Heart right ventricle (tissue), 16 donors: ENCODE measurements at regions not wholly inside any gene's neighbourhood (a gene's known extent, or its start where the extent isn't known, plus 50 kb on each side); places are given as distances from the start of the nearest gene placed in this dataset.
A peak's percentile ranks its signal among the peaks of the same experiment; 100 is the strongest.

Experiments
- ATAC-seq, 8 donors: fragments of 200-7000 bp; cut with Tn5 transposase; one replicate each; pipeline ENCODE4 v1.9.1; 2020; ENCODE audit warnings: mild to moderate bottlenecking in 8 of 8, moderate library complexity in 8 of 8, moderate number of reproducible peaks in 1 of 8
- DNase-seq, 2 donors: peaks; one replicate each; pipeline ENCODE4 v3.0.0-alpha.2; 2020
- H3K27ac ChIP-seq, 10 donors: fragments of 200-600 bp; sonication (generic) in 2 of 10; one replicate each; pipeline versions ENCODE4 v1.5.0 to v1.8.0; 2020 to 2022; ENCODE audit warnings: mild to moderate bottlenecking in 3 of 10
- H3K27me3 ChIP-seq, 7 donors: fragments of 200-600 bp; one replicate each; pipeline ENCODE4 v1.8.0; 2021 to 2022; ENCODE audit warnings: mild to moderate bottlenecking in 2 of 7
- H3K36me3 ChIP-seq, 9 donors: fragments of 200-600 bp; sonication (generic) in 1 of 9; one replicate each; pipeline versions ENCODE4 v1.5.0 to v1.8.0; 2020 to 2022; ENCODE audit warnings: mild to moderate bottlenecking in 2 of 9
- H3K4me1 ChIP-seq, 9 donors: fragments of 200-600 bp; sonication (generic) in 1 of 9; one replicate each; pipeline versions ENCODE4 v1.5.0 to v1.8.0; 2020 to 2022; ENCODE audit warnings: mild to moderate bottlenecking in 4 of 9
- H3K4me3 ChIP-seq, 10 donors: fragments of 200-600 bp; sonication (generic) in 2 of 10; one replicate each; pipeline versions ENCODE4 v1.5.0 to v1.8.0; 2020 to 2022; ENCODE audit warnings: mild to moderate bottlenecking in 7 of 10, moderate library complexity in 2 of 10
- H3K9me3 ChIP-seq, 11 donors: fragments of 200-600 bp in 10 of 11; sonication (generic) in 2 of 11; one replicate each; pipeline versions ENCODE4 v1.5.0 to v1.8.0; 2013 to 2022; ENCODE audit warnings: mild to moderate bottlenecking in 2 of 11, control low read depth in 1 of 11, moderate library complexity in 1 of 11
- WGBS, 2 donors: extraction: QIAGEN DNeasy Blood & Tissue Kit; methylation state at CpG; one replicate each; pipeline ENCODE4 v1.1.7; 2013; ENCODE audit warnings: inconsistent platforms in 1 of 2; 5-methylcytosine and 5-hydroxymethylcytosine counted together
- intact Hi-C, 10 donors: fragments of 100-400 bp; cut with DNase I; formaldehyde crosslinking; loops; one replicate each; pipeline versions ENCODE4 v1.11.1 to v1.14.2; 2022
- TF ChIP-seq, protein P1 (sequence below), 9 donors: fragments of 200-600 bp; sonication (generic) in 2 of 9; IDR thresholded peaks; one replicate each; pipeline versions ENCODE4 v1.5.0 to v1.8.0; 2021 to 2022; ENCODE audit warnings: antibody characterized with exemption in 9 of 9, mild to moderate bottlenecking in 5 of 9, moderate library complexity in 1 of 9
- donor health status: Arrhythmogenic right ventricular cardiomyopathy.
- donor health status: ischemic (EF 13 %, LVEDD 7.1; RV severe dilation, severe dysfunction).
- donor health status: healthy with polysubstance abuse.
- donor health status: DM: no; HTN: yes; CAD: no.
- donor health status: DM: no; HTN: no; CAD: no.
- donor health status: ischemic (EF 25% LVEDD 6.9; RV normal size, moderate dysfunction).
- donor health status: ischemic (EF 25% LVEDD 5.7; RV mildly dilated, moderate dysfunction).
- donor health status: healthy.
- donor health status: DM: yes; HTN: yes; CAD: no.
- donor health status: Ischemic cardiomyopathy.
- donor health status: ischemic (EF 35%, LVEDD 5.7; RV mildly dilated, moderate dysfunction).
- donor health status: nonischemic (EF 11% LVEDD 7.7; RV severe dilation, severe dysfunction).
- donor health status: DM: yes; HTN: yes; CAD: no.
- donor health status: PGD.
- donor health status: ischemic (EF 29% LVEDD 5.4; RV normal size, mild dysfunction).
- donor health status: nonischemic (EF 23%, LVEDD 6.1; RV moderate dilation, normal function).

DNA sequence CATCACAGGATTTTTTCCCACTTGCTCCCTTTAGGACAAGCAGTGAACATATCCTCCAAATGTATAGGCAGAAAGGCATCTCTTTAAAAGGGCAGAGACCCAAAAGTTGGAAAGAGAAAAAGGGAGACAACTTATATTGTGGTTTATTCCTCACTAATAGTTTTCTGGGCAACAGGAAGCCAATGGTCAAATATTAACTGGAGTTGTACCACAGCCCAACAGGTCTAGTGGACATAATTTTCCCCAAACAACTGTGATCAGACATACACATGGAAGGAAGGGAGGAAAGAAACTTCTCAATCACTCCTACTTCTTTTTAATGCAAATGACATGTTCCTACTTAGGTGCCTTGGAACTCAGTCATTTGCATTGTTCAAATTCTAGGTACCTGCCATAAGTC lies 78.4 kb downstream of the SOX9 start:
- peaks cover 0 to 24% (median 0%) of the 10 kb centered on the region in 11 donors for H3K9me3 ChIP-seq
- H3K27me3 ChIP-seq: peaks cover 0 to 10% (median 6%) of the 10 kb centered on the region in 7 donors
- H3K4me1 ChIP-seq: no peaks in the 10 kb centered on the region
- intact Hi-C loops: loop anchor here in 2 of 10 donors (10.0 kb wide), 2 partner anchors 96 to 316 kb away; no protein-coding TSS in a partner anchor
- no peak overlapping the region for H3K27ac ChIP-seq
- DNase-seq: no peak
- no peak for ATAC-seq
- no peaks in the 10 kb centered on the region for H3K36me3 ChIP-seq
- TF ChIP-seq, protein P1, sequence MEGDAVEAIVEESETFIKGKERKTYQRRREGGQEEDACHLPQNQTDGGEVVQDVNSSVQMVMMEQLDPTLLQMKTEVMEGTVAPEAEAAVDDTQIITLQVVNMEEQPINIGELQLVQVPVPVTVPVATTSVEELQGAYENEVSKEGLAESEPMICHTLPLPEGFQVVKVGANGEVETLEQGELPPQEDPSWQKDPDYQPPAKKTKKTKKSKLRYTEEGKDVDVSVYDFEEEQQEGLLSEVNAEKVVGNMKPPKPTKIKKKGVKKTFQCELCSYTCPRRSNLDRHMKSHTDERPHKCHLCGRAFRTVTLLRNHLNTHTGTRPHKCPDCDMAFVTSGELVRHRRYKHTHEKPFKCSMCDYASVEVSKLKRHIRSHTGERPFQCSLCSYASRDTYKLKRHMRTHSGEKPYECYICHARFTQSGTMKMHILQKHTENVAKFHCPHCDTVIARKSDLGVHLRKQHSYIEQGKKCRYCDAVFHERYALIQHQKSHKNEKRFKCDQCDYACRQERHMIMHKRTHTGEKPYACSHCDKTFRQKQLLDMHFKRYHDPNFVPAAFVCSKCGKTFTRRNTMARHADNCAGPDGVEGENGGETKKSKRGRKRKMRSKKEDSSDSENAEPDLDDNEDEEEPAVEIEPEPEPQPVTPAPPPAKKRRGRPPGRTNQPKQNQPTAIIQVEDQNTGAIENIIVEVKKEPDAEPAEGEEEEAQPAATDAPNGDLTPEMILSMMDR (IDR thresholded peaks at IDR 0.05): no peak
- no peak overlapping the region for H3K4me3 ChIP-seq

DNA sequence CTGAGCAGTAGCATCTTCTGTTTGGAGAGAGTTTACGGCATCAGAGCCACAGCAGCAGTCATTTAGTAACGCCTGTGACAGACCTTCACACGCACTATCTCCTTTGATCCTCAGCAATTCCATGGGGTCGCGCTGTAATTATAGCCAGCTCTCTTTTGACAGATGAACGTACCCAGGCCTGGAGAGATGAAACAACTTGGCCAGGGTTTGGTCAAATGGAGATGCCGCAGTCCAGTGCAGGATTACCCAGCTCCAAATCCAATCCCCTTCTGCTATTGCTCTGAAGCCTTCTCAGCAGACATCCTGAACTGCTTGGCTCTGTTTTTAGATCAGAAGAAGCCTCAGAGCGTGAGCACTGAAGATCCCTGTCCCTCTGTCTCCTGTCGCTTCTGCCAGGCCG lies 83.9 kb downstream of the SOX9 start:
- 43 to 57% methylated on average over 10 of the region's 10 CpGs for WGBS, 2 donors
- ATAC-seq: no peak

DNA sequence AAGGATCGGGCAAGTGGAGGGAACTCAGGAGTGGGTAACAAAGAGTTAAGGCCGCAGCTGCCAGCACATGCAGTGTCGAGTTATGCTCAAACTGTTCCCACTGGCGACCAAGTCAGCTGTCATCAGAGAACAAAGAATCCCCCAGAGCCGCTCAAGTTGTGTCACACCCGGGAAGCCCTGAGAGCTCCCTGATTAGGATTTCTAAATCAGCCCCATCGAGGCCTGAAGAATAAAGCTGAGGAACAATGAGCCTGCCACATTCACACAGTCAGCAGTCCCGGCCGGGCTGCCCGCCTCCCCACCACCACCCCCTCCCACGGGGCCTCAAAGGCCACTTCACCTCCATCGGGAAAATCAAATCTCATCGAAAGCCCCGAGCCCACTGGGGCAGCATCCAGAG lies 84.5 kb downstream of the SOX9 start:
- intact Hi-C loops: loop anchor here in 1 of 10 donors (10.0 kb wide), 1 partner anchor 59 kb away; no protein-coding TSS in a partner anchor
- H3K27ac ChIP-seq: no peak overlapping the region
- H3K4me3 ChIP-seq: no peak overlapping the region
- H3K4me1 ChIP-seq: peaks cover 0 to 10% (median 0%) of the 10 kb centered on the region in 9 donors
- ATAC-seq (peak in 2 of 8 donors; percentile 14 to 18), DNase-seq (no peak)
- H3K36me3 ChIP-seq: no peaks in the 10 kb centered on the region
- TF ChIP-seq, protein P1 (IDR thresholded peaks at IDR 0.05): no peak
- H3K27me3 ChIP-seq: peaks cover 0 to 31% (median 25%) of the 10 kb centered on the region in 7 donors
- WGBS, 2 donors: 6 to 8% methylated on average over 14 of the region's 14 CpGs
- no peaks in the 10 kb centered on the region for H3K9me3 ChIP-seq

More for the DNA sequence above, 83.9 kb downstream of the SOX9 start:
- intact Hi-C loops: loop anchor here in 1 of 10 donors (10.0 kb wide), 1 partner anchor 60 kb away; no protein-coding TSS in a partner anchor
- Histone ChIP-seq H3K27ac (no peak overlapping the region), H3K36me3 (no peaks in the 10 kb centered on the region), H3K4me3 (no peak overlapping the region), H3K4me1 (peaks cover 0 to 10% (median 0%) of the 10 kb centered on the region in 9 donors), H3K9me3 (peaks cover 0 to 6% (median 0%) of the 10 kb centered on the region in 11 donors), H3K27me3 (peaks cover 0 to 31% (median 25%) of the 10 kb centered on the region in 7 donors)
- DNase-seq: no peak
- TF ChIP-seq, protein P1 (IDR thresholded peaks at IDR 0.05): no peak

DNA sequence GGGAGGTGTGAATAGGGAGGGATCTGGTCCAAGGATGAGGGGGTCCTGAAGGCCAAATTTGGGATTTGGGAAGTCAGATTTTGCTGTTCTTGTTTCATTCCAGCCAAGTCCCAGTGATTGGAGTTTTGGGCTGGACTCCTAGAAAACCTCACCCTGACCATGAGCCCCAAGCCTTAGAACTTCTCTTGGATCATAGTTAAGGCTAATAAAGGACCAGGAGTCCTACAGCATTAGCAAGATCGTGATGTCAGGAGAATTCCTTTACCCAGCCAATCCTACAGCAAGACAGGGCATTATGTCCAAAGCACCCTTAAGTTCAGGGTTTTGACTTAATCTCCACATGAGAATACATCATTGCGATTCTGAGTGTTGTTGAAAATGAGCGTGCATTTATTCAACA lies 85.0 kb downstream of the SOX9 start:
- Histone ChIP-seq H3K36me3 (no peaks in the 10 kb centered on the region), H3K27me3 (peaks cover 0 to 31% (median 26%) of the 10 kb centered on the region in 7 donors)
- WGBS, 2 donors: 71 to 81% methylated on average over 3 of the region's 3 CpGs

More for the DNA sequence above, 85.0 kb downstream of the SOX9 start:
- Histone ChIP-seq H3K4me3 (no peak overlapping the region), H3K27ac (no peak overlapping the region), H3K9me3 (no peaks in the 10 kb centered on the region), H3K4me1 (peaks cover 0 to 10% (median 0%) of the 10 kb centered on the region in 9 donors)
- intact Hi-C loops: loop anchor here in 1 of 10 donors (10.0 kb wide), 1 partner anchor 59 kb away; no protein-coding TSS in a partner anchor
- ATAC-seq (no peak), DNase-seq (no peak)
- TF ChIP-seq, protein P1 (IDR thresholded peaks at IDR 0.05): no peak
